ENCODE measurements at regions not wholly inside any gene's neighbourhood (a gene's known extent, or its start where the extent isn't known, plus 50 kb on each side); places are given as distances from the start of the nearest gene placed in this dataset.
A peak's percentile ranks its signal among the peaks of the same experiment; 100 is the strongest.

- no peak for DNase-seq
Observed at GRCh38 chr6:14444295-14444972, 326.9 kb downstream of the CD83 start.

GRCh38 chr6:14447240-14447639, 329.7 kb downstream of the CD83 start:
- DNase-seq = no peak

- DNase-seq = no peak
Observed at GRCh38 chr6:14448246-14448645, 330.7 kb downstream of the CD83 start.

- DNase-seq = no peak
Observed at GRCh38 chr6:14450133-14450504, 332.5 kb downstream of the CD83 start.

GRCh38 chr6:14450578-14450977, 333.0 kb downstream of the CD83 start:
- peak; percentile 68 for DNase-seq

- DNase-seq = no peak
Observed at GRCh38 chr6:14451594-14452374, 334.2 kb downstream of the CD83 start.

GRCh38 chr6:14452567-14453527, 335.3 kb downstream of the CD83 start:
- no peak for DNase-seq

GRCh38 chr6:14453712-14454472, 336.3 kb downstream of the CD83 start:
- DNase-seq = no peak

- DNase-seq = no peak
Observed at GRCh38 chr6:14454473-14454775, 336.9 kb downstream of the CD83 start.

- DNase-seq = no peak
Observed at GRCh38 chr6:14455427-14455826, 337.9 kb downstream of the CD83 start.

- DNase-seq = peak; percentile 16
Observed at GRCh38 chr6:14455876-14456648, 338.5 kb downstream of the CD83 start.

GRCh38 chr6:14456941-14457340, 339.4 kb downstream of the CD83 start:
- DNase-seq = no peak

- DNase-seq = no peak
Observed at GRCh38 chr6:14458669-14459266, 341.2 kb downstream of the CD83 start.

- no peak for DNase-seq
Observed at GRCh38 chr6:14459315-14459714, 341.7 kb downstream of the CD83 start.

GRCh38 chr6:14460556-14460955, 343.0 kb downstream of the CD83 start:
- DNase-seq = no peak

GRCh38 chr6:14462135-14462534, 344.6 kb downstream of the CD83 start:
- no peak for DNase-seq

- no peak for DNase-seq
Observed at GRCh38 chr6:14462566-14462965, 345.0 kb downstream of the CD83 start.

- no peak for DNase-seq
Observed at GRCh38 chr6:14463110-14463509, 345.5 kb downstream of the CD83 start.

GRCh38 chr6:14464055-14464454, 346.5 kb downstream of the CD83 start:
- no peak for DNase-seq

GRCh38 chr6:14464716-14465115, 347.1 kb downstream of the CD83 start:
- DNase-seq = no peak

GRCh38 chr6:14466278-14466677, 348.7 kb downstream of the CD83 start:
- DNase-seq = no peak

- DNase-seq = no peak
Observed at GRCh38 chr6:14467591-14467990, 350.0 kb downstream of the CD83 start.

Measured in suppressor macrophage treated with lipopolysaccharide for 4 hours (primary cell).